ENCODE measurements at regions not wholly inside any gene's neighbourhood (a gene's known extent, or its start where the extent isn't known, plus 50 kb on each side); places are given as distances from the start of the nearest gene placed in this dataset.

- no peak for TF ChIP-seq CTCF (IDR thresholded peaks at IDR 0.05; ENCODE audit: insufficient read depth, low read length, missing control alignments)
- DNase-seq (ENCODE audit: low read depth, low spot score): no peak
- CTCF ChIA-PET: interaction anchor here (1.0 to 1.6 kb wide), 3 partner anchors 9 to 138 kb away, joined by 3 read pairs; no protein-coding TSS in a partner anchor
- H3K4me3 ChIP-seq (ENCODE audit: low read depth, low read length): no peak overlapping the region
- POLR2A ChIA-PET: no interaction called here
Observed at GRCh38 chr5:143962201-143962600, 150.2 kb downstream of the HMHB1 start.

GRCh38 chr5:143964919-143965318 lies 153.0 kb downstream of the HMHB1 start:
- CTCF ChIA-PET: interaction anchor here (1.0 to 2.8 kb wide), 3 partner anchors 10 to 173 kb away, joined by 4 to 12 read pairs (median 5); no protein-coding TSS in a partner anchor
- no peak for TF ChIP-seq CTCF (IDR thresholded peaks at IDR 0.05; ENCODE audit: insufficient read depth, low read length, missing control alignments)
- POLR2A ChIA-PET: no interaction called here
- DNase-seq (ENCODE audit: low read depth, low spot score): no peak
- H3K4me3 ChIP-seq (ENCODE audit: low read depth, low read length): no peak overlapping the region

GRCh38 chr5:143966280-143966679 lies 154.3 kb downstream of the HMHB1 start:
- DNase-seq (ENCODE audit: low read depth, low spot score): no peak
- H3K4me3 ChIP-seq (ENCODE audit: low read depth, low read length): no peak overlapping the region
- ChIA-PET CTCF (interaction anchor here (0.8 to 2.8 kb wide), 5 partner anchors 10 to 562 kb away, joined by 3 to 12 read pairs (median 3); no protein-coding TSS in a partner anchor), POLR2A (no interaction called here)
- TF ChIP-seq CTCF (IDR thresholded peaks at IDR 0.05; ENCODE audit: insufficient read depth, low read length, missing control alignments): no peak

GRCh38 chr5:143968071-143968878 lies 156.3 kb downstream of the HMHB1 start:
- peak; percentile 38 for TF ChIP-seq CTCF (IDR thresholded peaks at IDR 0.05; ENCODE audit: insufficient read depth, low read length, missing control alignments)
- ChIA-PET CTCF (interaction anchor here (0.6 to 3.8 kb wide), 29 partner anchors 8 to 1046 kb away, joined by 3 to 32 read pairs (median 4); no protein-coding TSS in a partner anchor), POLR2A (interaction anchor here (0.6 kb wide), 1 partner anchor 133 kb away, joined by 4 read pairs; no protein-coding TSS in a partner anchor)
- DNase-seq (ENCODE audit: low read depth, low spot score): no peak
- no peak overlapping the region for H3K4me3 ChIP-seq (ENCODE audit: low read depth, low read length)

- ChIA-PET POLR2A (no interaction called here), CTCF (interaction anchor here (1.1 to 3.8 kb wide), 4 partner anchors 8 to 171 kb away, joined by 3 to 32 read pairs (median 26); no protein-coding TSS in a partner anchor)
- no peak for TF ChIP-seq CTCF (IDR thresholded peaks at IDR 0.05; ENCODE audit: insufficient read depth, low read length, missing control alignments)
- no peak overlapping the region for H3K4me3 ChIP-seq (ENCODE audit: low read depth, low read length)
- DNase-seq (ENCODE audit: low read depth, low spot score): no peak
Observed at GRCh38 chr5:143970159-143970558, 158.2 kb downstream of the HMHB1 start.

- no peak overlapping the region for H3K4me3 ChIP-seq (ENCODE audit: low read depth, low read length)
- DNase-seq (ENCODE audit: low read depth, low spot score): no peak
- TF ChIP-seq CTCF (IDR thresholded peaks at IDR 0.05; ENCODE audit: insufficient read depth, low read length, missing control alignments): no peak
- ChIA-PET CTCF (no interaction called here), POLR2A (no interaction called here)
Observed at GRCh38 chr5:143972068-143972467, 160.1 kb downstream of the HMHB1 start.
